Spleen (tissue), 11 donors: ENCODE measurements at regions not wholly inside any gene's neighbourhood (a gene's known extent, or its start where the extent isn't known, plus 50 kb on each side); places are given as distances from the start of the nearest gene placed in this dataset.
"Not testable (repeated sequence)": the region's sequence is repeated elsewhere in the genome, so short reads cannot be mapped to it uniquely, and the experiment has no call there.

ENCODE experiments used
- DNase-seq: peaks from one replicate; pipeline ENCODE4 v3.0.0-alpha.2; 2020
- H3K27ac ChIP-seq, 8 donors: fragments of 200-600 bp; sonication (generic) in 7 of 8; 1 replicate in 4 of 8; 2 replicates in 4 of 8; pipeline versions ENCODE4 v1.5.0 to v1.8.0; 2016 to 2021; ENCODE audit warnings: inconsistent platforms in 4 of 8, mild to moderate bottlenecking in 4 of 8, moderate library complexity in 1 of 8
- H3K27me3 ChIP-seq, 7 donors: fragments of 200-600 bp; sonication (generic) in 6 of 7; replicated peaks in 1 of 7; 1 replicate in 4 of 7; 2 replicates in 3 of 7; pipeline versions ENCODE4 v1.5.0 to v1.8.0; 2016 to 2021; ENCODE audit warnings: inconsistent platforms in 3 of 7, mild to moderate bottlenecking in 1 of 7
- H3K36me3 ChIP-seq, 6 donors: fragments of 200-600 bp; sonication (generic) in 5 of 6; 1 replicate in 4 of 6; 2 replicates in 2 of 6; pipeline versions ENCODE4 v1.5.0 to v1.8.0; 2016 to 2021; ENCODE audit warnings: inconsistent platforms in 2 of 6
- H3K4me1 ChIP-seq, 6 donors: fragments of 200-600 bp; sonication (generic) in 5 of 6; 1 replicate in 3 of 6; 2 replicates in 3 of 6; pipeline versions ENCODE4 v1.5.0 to v1.8.0; 2016 to 2021; ENCODE audit warnings: inconsistent platforms in 3 of 6
- H3K4me3 ChIP-seq, 8 donors: fragments of 200-600 bp; sonication (generic) in 7 of 8; 1 replicate in 4 of 8; 2 replicates in 4 of 8; pipeline versions ENCODE4 v1.5.0 to v1.8.0; 2016 to 2021; ENCODE audit warnings: inconsistent platforms in 4 of 8, mild to moderate bottlenecking in 4 of 8, moderate library complexity in 2 of 8
- H3K9me3 ChIP-seq, 8 donors: fragments of 200-600 bp; sonication (generic) in 7 of 8; 1 replicate in 4 of 8; 2 replicates in 4 of 8; pipeline versions ENCODE4 v1.5.0 to v1.8.0; 2016 to 2021; ENCODE audit warnings: inconsistent platforms in 4 of 8
- POLR2A ChIP-seq, 3 donors: fragments of 450-650 bp; IDR thresholded peaks; one replicate each; pipeline ENCODE4 v1.5.1; 2017; ENCODE audit warnings: antibody characterized with exemption in 3 of 3, mild to moderate bottlenecking in 1 of 3
- POLR2AphosphoS5 ChIP-seq, 3 donors: sonication (generic); formaldehyde crosslinking; IDR thresholded peaks; one replicate each; pipeline ENCODE4 v1.5.1; 2017; ENCODE audit warnings: antibody characterized with exemption in 3 of 3
- WGBS, 5 donors: extraction: QIAGEN DNeasy Blood & Tissue Kit in 3 of 5; methylation state at CpG; one replicate each; pipeline versions ENCODE4 v1.1.5 to v1.1.7; 2013 to 2018; 5-methylcytosine and 5-hydroxymethylcytosine counted together
- intact Hi-C: fragments of 100-400 bp; cut with DNase I; formaldehyde crosslinking; loops from one replicate; pipeline ENCODE4 v1.15.0; 2023; ENCODE audit warnings: low total_unique reads
- TF ChIP-seq, protein P1 (sequence below), 11 experiments: fragments of 200-600 bp in 7 of 11; fragments of 450-650 bp in 4 of 11; sonication (generic) in 4 of 11; IDR thresholded peaks in 8 of 11; conservative IDR thresholded peaks in 3 of 11; 1 replicate in 7 of 11; 2 replicates in 4 of 11; pipeline versions ENCODE4 v1.4.0 to v1.8.0; 2016 to 2021; ENCODE audit warnings: antibody characterized with exemption in 11 of 11, inconsistent platforms in 4 of 11, mild to moderate bottlenecking in 1 of 11
- donor health status: healthy with polysubstance abuse.
- donor health status: DM: no; HTN: no; CAD: no; lungs with moderate emphysema.
- donor health status: DM: no; HTN: no; CAD: no.
- donor health status: Bipolar disorder and iron deficiency.
- donor health status: healthy.
- donor health status: DM: no; HTN: no; CAD: no.
- donor health status: DM: yes; HTN: yes; CAD: no.

DNA sequence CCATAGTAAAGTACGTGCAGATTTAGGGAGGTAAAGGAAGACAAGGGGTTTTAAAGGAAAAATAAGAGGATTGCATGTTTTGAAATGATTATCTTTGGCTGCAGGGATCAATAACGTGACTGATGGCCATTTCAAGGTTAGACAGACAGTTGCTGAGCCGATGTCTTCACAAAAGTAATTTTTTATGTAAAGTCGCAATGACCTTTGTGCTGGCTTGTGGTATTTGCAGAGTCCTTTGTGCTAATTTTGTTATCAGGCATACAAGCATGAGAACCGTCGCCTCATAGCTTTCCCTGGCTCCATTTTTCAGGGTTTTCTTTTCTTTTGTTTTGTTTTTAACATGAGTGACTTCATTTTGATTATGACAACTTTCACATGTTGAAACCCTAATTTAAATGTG lies 605.7 kb upstream of the GJE1 start:
- Histone ChIP-seq H3K27ac (no peak overlapping the region), H3K4me3 (no peak overlapping the region), H3K27me3 (no peaks in the 10 kb centered on the region), H3K9me3 (peaks cover 0 to 14% (median 8%) of the 10 kb centered on the region in 8 donors), H3K36me3 (no peaks in the 10 kb centered on the region), H3K4me1 (no peaks in the 10 kb centered on the region)
- 88 to 95% (median 91%) methylated on average over 6 of the region's 6 CpGs for WGBS, 5 donors
- no peak for TF ChIP-seq POLR2AphosphoS5 (IDR thresholded peaks at IDR 0.05)
- no peak for TF ChIP-seq POLR2A (IDR thresholded peaks at IDR 0.05)
- TF ChIP-seq, protein P1, sequence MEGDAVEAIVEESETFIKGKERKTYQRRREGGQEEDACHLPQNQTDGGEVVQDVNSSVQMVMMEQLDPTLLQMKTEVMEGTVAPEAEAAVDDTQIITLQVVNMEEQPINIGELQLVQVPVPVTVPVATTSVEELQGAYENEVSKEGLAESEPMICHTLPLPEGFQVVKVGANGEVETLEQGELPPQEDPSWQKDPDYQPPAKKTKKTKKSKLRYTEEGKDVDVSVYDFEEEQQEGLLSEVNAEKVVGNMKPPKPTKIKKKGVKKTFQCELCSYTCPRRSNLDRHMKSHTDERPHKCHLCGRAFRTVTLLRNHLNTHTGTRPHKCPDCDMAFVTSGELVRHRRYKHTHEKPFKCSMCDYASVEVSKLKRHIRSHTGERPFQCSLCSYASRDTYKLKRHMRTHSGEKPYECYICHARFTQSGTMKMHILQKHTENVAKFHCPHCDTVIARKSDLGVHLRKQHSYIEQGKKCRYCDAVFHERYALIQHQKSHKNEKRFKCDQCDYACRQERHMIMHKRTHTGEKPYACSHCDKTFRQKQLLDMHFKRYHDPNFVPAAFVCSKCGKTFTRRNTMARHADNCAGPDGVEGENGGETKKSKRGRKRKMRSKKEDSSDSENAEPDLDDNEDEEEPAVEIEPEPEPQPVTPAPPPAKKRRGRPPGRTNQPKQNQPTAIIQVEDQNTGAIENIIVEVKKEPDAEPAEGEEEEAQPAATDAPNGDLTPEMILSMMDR (IDR thresholded peaks at IDR 0.05 in 8 of 11, conservative IDR thresholded peaks at IDR 0.05 in 3 of 11), result no peak
- intact Hi-C loops, result no loop called here
- no peak for DNase-seq

DNA sequence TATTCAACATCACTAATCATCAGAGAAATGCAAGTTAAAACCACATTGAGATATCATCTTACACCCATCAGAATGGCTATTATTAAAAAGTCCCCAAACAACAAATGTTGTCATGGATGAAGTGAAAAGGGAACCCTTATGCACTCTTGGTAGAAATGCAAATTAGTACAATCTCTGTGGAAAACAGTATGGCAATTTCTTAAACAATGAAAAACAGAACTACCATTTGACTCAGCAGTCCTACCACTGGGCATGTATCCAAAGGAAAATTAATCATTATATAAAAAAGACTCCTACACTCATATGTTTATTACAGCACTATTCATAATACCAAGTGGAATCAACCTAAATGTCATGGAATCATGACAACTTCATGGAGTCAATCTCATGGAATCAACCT lies 611.3 kb upstream of the GJE1 start:
- no peaks in the 10 kb centered on the region for H3K27me3 ChIP-seq
- intact Hi-C loops, result no loop called here
- H3K27ac ChIP-seq, result no peak overlapping the region

DNA sequence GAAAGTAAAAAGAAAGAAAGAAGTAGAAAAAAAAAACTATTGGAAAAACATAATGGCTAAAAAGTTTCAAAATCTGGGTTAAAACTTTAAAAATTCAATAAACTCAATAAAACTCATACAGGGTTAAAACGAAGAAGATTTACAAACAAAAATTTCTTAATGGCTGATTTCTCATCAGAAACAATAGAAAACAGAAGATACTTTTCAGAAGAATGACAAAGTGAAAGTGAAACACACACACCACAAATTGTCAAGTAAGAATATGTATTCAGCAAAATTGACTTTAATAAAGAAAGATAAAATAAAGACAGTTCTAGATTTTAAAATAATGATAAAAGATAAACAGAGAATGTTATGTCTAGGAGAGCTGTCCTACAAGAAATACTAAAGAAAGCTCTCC lies 618.9 kb upstream of the GJE1 start:
- no peak overlapping the region for H3K27ac ChIP-seq
- H3K36me3 ChIP-seq, result no peaks in the 10 kb centered on the region
- H3K4me3 ChIP-seq, result no peak overlapping the region
- intact Hi-C loops, result no loop called here
- no peaks in the 10 kb centered on the region for H3K27me3 ChIP-seq
- TF ChIP-seq, protein P1 (IDR thresholded peaks at IDR 0.05 in 8 of 11, conservative IDR thresholded peaks at IDR 0.05 in 3 of 11), result no peak
- TF ChIP-seq POLR2A (IDR thresholded peaks at IDR 0.05), result no peak
- no peak for TF ChIP-seq POLR2AphosphoS5 (IDR thresholded peaks at IDR 0.05)
- no peaks in the 10 kb centered on the region for H3K9me3 ChIP-seq
- no peak for DNase-seq
- 49 to 87% (median 62%) methylated on average over 1 of the region's 1 CpG for WGBS, 5 donors
- no peaks in the 10 kb centered on the region for H3K4me1 ChIP-seq

More for the DNA sequence above, 611.3 kb upstream of the GJE1 start:
- Histone ChIP-seq H3K4me3 (no peak overlapping the region), H3K9me3 (no peaks in the 10 kb centered on the region), H3K36me3 (no peaks in the 10 kb centered on the region), H3K4me1 (no peaks in the 10 kb centered on the region)
- no peak for DNase-seq
- TF ChIP-seq, protein P1 (IDR thresholded peaks at IDR 0.05 in 8 of 11, conservative IDR thresholded peaks at IDR 0.05 in 3 of 11), result no peak
- no peak for TF ChIP-seq POLR2AphosphoS5 (IDR thresholded peaks at IDR 0.05)
- no peak for TF ChIP-seq POLR2A (IDR thresholded peaks at IDR 0.05)

DNA sequence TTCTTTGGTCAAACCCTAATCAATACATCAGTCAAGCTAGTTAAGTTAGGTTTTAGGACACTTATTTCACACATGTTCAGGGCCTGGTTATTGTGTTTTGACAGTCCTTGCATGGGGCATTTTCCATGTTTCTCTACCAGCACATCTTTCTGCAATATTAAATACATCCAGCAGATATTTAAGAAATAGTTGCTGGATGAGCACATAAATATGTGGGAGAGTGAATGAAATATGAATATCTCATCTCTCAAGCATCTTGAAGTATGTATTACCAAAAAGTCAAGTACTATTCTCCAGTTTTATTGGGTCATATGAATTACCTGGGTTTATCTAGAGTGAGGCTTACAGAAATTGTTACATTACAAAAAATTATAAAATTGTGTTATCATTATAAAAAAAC lies 621.9 kb upstream of the GJE1 start:
- no peak for DNase-seq
- Histone ChIP-seq H3K27ac (no peak overlapping the region), H3K4me1 (no peaks in the 10 kb centered on the region), H3K9me3 (peaks cover 3 to 16% (median 11%) of the 10 kb centered on the region in 8 donors), H3K4me3 (no peak overlapping the region), H3K27me3 (no peaks in the 10 kb centered on the region), H3K36me3 (no peaks in the 10 kb centered on the region)
- intact Hi-C loops, result no loop called here
- TF ChIP-seq, protein P1 (IDR thresholded peaks at IDR 0.05 in 8 of 11, conservative IDR thresholded peaks at IDR 0.05 in 3 of 11), result no peak
- TF ChIP-seq POLR2AphosphoS5 (IDR thresholded peaks at IDR 0.05) (no peak), POLR2A (IDR thresholded peaks at IDR 0.05) (no peak)

DNA sequence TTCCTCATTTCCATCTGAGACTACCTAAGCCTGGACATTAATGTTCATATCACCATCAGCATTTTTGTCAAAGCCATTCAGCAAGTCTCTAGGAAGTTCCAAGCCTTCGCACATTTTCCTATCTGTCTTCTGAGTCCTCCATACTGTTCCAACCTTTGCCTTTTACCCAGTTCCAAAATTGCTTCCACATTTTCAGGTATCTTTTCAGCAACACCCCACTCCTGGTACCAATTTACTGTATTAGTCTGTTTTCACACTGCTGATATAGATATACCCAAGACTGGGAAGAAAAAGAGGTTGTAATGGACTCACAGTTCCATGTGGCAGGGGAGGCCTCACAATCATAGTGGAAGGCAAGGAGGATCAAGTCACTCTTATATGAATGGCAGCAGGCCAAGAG lies 626.7 kb upstream of the GJE1 start:
- H3K27ac ChIP-seq, H3K4me1 ChIP-seq, intact Hi-C loops, H3K4me3 ChIP-seq, DNase-seq, H3K36me3 ChIP-seq, H3K27me3 ChIP-seq: not testable (repeated sequence)
- peaks cover 3 to 34% (median 28%) of the 10 kb centered on the region in 8 donors for H3K9me3 ChIP-seq
- WGBS, 5 donors, result 86 to 97% (median 93%) methylated on average over 1 of the region's 1 CpG

DNA sequence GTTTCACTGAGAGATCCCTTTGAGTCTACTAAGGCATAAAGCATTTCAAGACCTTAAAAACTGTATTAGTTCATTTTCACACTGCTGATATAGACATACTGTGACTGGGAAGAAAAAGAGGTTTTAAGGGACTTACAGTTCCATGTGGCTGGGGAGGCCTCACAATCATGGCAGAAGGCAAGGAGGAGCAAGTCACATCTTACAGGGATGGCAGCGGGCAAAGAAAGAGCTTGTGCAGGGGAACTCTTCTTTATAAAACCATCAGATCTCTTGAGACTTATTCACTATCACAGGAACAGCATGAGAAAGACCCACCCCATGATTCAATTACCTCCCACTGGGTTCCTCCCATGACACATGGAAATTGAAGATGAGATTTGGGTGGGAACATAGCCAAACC lies 628.4 kb upstream of the GJE1 start:
- DNase-seq, H3K4me3 ChIP-seq, H3K27me3 ChIP-seq, H3K36me3 ChIP-seq, H3K4me1 ChIP-seq, intact Hi-C loops, H3K27ac ChIP-seq: not testable (repeated sequence)
- 83 to 96% (median 94%) methylated on average over 1 of the region's 1 CpG for WGBS, 5 donors
- peaks cover 3 to 34% (median 28%) of the 10 kb centered on the region in 8 donors for H3K9me3 ChIP-seq
